Activated T-cell treated with anti-CD3 and anti-CD28 coated beads, Interleukin-2, amount 50 U/mL, for 72 hours (primary cell): ENCODE measurements at regions not wholly inside any gene's neighbourhood (a gene's known extent, or its start where the extent isn't known, plus 50 kb on each side); places are given as distances from the start of the nearest gene placed in this dataset.

ENCODE experiments used
- ATAC-seq, 2 donors: fragments of 150-1000 bp; cut with Tn5 transposase; replicated peaks in 1 of 2; 2 replicates each; pipeline ENCODE4 v1.10.0; 2021; ENCODE audit warnings: moderate library complexity in 2 of 2, mild to moderate bottlenecking in 1 of 2
- DNase-seq, 2 donors: peaks; one replicate each; pipeline ENCODE4 v3.0.0; 2021 to 2022; ENCODE audit warnings: mixed read lengths in 1 of 2
- H3K27ac Mint-ChIP-seq: one replicate; pipeline ENCODE4 v1.8.0; 2022; ENCODE audit warnings: mild to moderate bottlenecking, moderate library complexity, mixed read lengths
- H3K27me3 Mint-ChIP-seq: one replicate; pipeline ENCODE4 v1.8.0; 2022; ENCODE audit warnings: low read depth, mixed read lengths
- H3K36me3 Mint-ChIP-seq, 2 donors: one replicate each; pipeline ENCODE4 v1.8.0; 2022; ENCODE audit warnings: mixed read lengths in 2 of 2, mild to moderate bottlenecking in 1 of 2; ENCODE audit not compliant: insufficient read depth in 2 of 2
- H3K4me1 Mint-ChIP-seq: one replicate; pipeline ENCODE4 v1.8.0; 2022; ENCODE audit warnings: low read depth, mixed read lengths
- H3K4me3 Mint-ChIP-seq, 2 donors: one replicate each; pipeline ENCODE4 v1.8.0; 2022; ENCODE audit warnings: mild to moderate bottlenecking in 2 of 2, mixed read lengths in 2 of 2, moderate library complexity in 2 of 2
- H3K9me3 Mint-ChIP-seq, 2 donors: one replicate each; pipeline ENCODE4 v1.8.0; 2022; ENCODE audit warnings: mixed read lengths in 2 of 2

GRCh38 chr15:62402687-62403086 lies 237.6 kb upstream of the C2CD4B start:
- Mint-ChIP-seq H3K4me3 (no peak overlapping the region), H3K27ac (no peak overlapping the region), H3K9me3 (peaks cover 2 to 9% of the 10 kb centered on the region in 2 donors), H3K27me3 (peaks cover 24% of the 10 kb centered on the region), H3K36me3 (peaks cover 10 to 12% of the 10 kb centered on the region in 2 donors), H3K4me1 (no peaks in the 10 kb centered on the region)
- DNase-seq (no peak), ATAC-seq (no peak)

GRCh38 chr15:62403164-62403809 lies 238.2 kb upstream of the C2CD4B start:
- ATAC-seq (no peak), DNase-seq (no peak)
- peaks cover 24% of the 10 kb centered on the region for H3K27me3 Mint-ChIP-seq
- peaks cover 7 to 10% of the 10 kb centered on the region in 2 donors for H3K36me3 Mint-ChIP-seq
- peaks cover 2 to 5% of the 10 kb centered on the region in 2 donors for H3K9me3 Mint-ChIP-seq
- H3K27ac Mint-ChIP-seq = no peak overlapping the region
- H3K4me1 Mint-ChIP-seq = no peaks in the 10 kb centered on the region
- no peak overlapping the region for H3K4me3 Mint-ChIP-seq

- Mint-ChIP-seq H3K9me3 (peaks cover 2 to 3% of the 10 kb centered on the region in 2 donors), H3K4me1 (no peaks in the 10 kb centered on the region), H3K4me3 (no peak overlapping the region), H3K27me3 (peaks cover 24% of the 10 kb centered on the region), H3K27ac (no peak overlapping the region), H3K36me3 (peaks cover 3 to 7% of the 10 kb centered on the region in 2 donors)
- DNase-seq (no peak), ATAC-seq (no peak)
These were observed 239.3 kb upstream of the C2CD4B start for GRCh38 chr15:62404194-62404985.

- Mint-ChIP-seq H3K27me3 (peaks cover 24% of the 10 kb centered on the region), H3K36me3 (no peaks in the 10 kb centered on the region), H3K9me3 (no peaks in the 10 kb centered on the region), H3K27ac (no peak overlapping the region), H3K4me1 (no peaks in the 10 kb centered on the region), H3K4me3 (no peak overlapping the region)
- DNase-seq = no peak
- ATAC-seq = no peak
These were observed 241.3 kb upstream of the C2CD4B start for GRCh38 chr15:62406305-62406891.

- H3K4me1 Mint-ChIP-seq = no peaks in the 10 kb centered on the region
- no peak overlapping the region for H3K4me3 Mint-ChIP-seq
- no peaks in the 10 kb centered on the region for H3K36me3 Mint-ChIP-seq
- H3K27ac Mint-ChIP-seq = no peak overlapping the region
- no peaks in the 10 kb centered on the region for H3K9me3 Mint-ChIP-seq
- ATAC-seq (no peak), DNase-seq (no peak)
- H3K27me3 Mint-ChIP-seq = peaks cover 24% of the 10 kb centered on the region
These were observed 242.1 kb upstream of the C2CD4B start for GRCh38 chr15:62407216-62407615.

GRCh38 chr15:62407962-62408361 lies 242.9 kb upstream of the C2CD4B start:
- ATAC-seq (no peak), DNase-seq (no peak)
- H3K4me3 Mint-ChIP-seq = no peak overlapping the region
- no peaks in the 10 kb centered on the region for H3K4me1 Mint-ChIP-seq
- H3K27ac Mint-ChIP-seq = no peak overlapping the region
- H3K27me3 Mint-ChIP-seq = peaks cover 24% of the 10 kb centered on the region
- no peaks in the 10 kb centered on the region for H3K9me3 Mint-ChIP-seq
- H3K36me3 Mint-ChIP-seq = no peaks in the 10 kb centered on the region

- DNase-seq = no peak
- no peak for ATAC-seq
- Mint-ChIP-seq H3K9me3 (no peaks in the 10 kb centered on the region), H3K27ac (no peak overlapping the region), H3K27me3 (peaks cover 14% of the 10 kb centered on the region), H3K4me1 (no peaks in the 10 kb centered on the region), H3K36me3 (no peaks in the 10 kb centered on the region), H3K4me3 (no peak overlapping the region)
These were observed 244.4 kb upstream of the C2CD4B start for GRCh38 chr15:62409466-62409865.

- Mint-ChIP-seq H3K36me3 (no peaks in the 10 kb centered on the region), H3K27me3 (peaks cover 10% of the 10 kb centered on the region), H3K27ac (no peak overlapping the region), H3K9me3 (no peaks in the 10 kb centered on the region), H3K4me3 (no peak overlapping the region), H3K4me1 (no peaks in the 10 kb centered on the region)
- ATAC-seq = no peak
- DNase-seq = no peak
These were observed 247.6 kb upstream of the C2CD4B start for GRCh38 chr15:62412686-62413085.

GRCh38 chr15:62413153-62413552 lies 248.1 kb upstream of the C2CD4B start:
- Mint-ChIP-seq H3K36me3 (no peaks in the 10 kb centered on the region), H3K27ac (no peak overlapping the region), H3K27me3 (peaks cover 10% of the 10 kb centered on the region), H3K9me3 (no peaks in the 10 kb centered on the region), H3K4me3 (no peak overlapping the region), H3K4me1 (no peaks in the 10 kb centered on the region)
- DNase-seq (no peak), ATAC-seq (no peak)

- no peak overlapping the region for H3K27ac Mint-ChIP-seq
- H3K27me3 Mint-ChIP-seq = peaks cover 10% of the 10 kb centered on the region
- DNase-seq (no peak), ATAC-seq (no peak)
- H3K4me1 Mint-ChIP-seq = no peaks in the 10 kb centered on the region
- H3K4me3 Mint-ChIP-seq = no peak overlapping the region
- no peaks in the 10 kb centered on the region for H3K9me3 Mint-ChIP-seq
- H3K36me3 Mint-ChIP-seq = no peaks in the 10 kb centered on the region
These were observed 248.7 kb upstream of the C2CD4B start for GRCh38 chr15:62413786-62414185.

- H3K4me1 Mint-ChIP-seq = no peaks in the 10 kb centered on the region
- H3K27ac Mint-ChIP-seq = no peak overlapping the region
- H3K27me3 Mint-ChIP-seq = peaks cover 10% of the 10 kb centered on the region
- ATAC-seq = no peak
- no peaks in the 10 kb centered on the region for H3K36me3 Mint-ChIP-seq
- no peak for DNase-seq
- no peak overlapping the region for H3K4me3 Mint-ChIP-seq
- no peaks in the 10 kb centered on the region for H3K9me3 Mint-ChIP-seq
These were observed 250.4 kb upstream of the C2CD4B start for GRCh38 chr15:62415498-62415897.

- no peak overlapping the region for H3K4me3 Mint-ChIP-seq
- no peaks in the 10 kb centered on the region for H3K36me3 Mint-ChIP-seq
- no peak for DNase-seq
- no peak overlapping the region for H3K27ac Mint-ChIP-seq
- no peak for ATAC-seq
- H3K4me1 Mint-ChIP-seq = no peaks in the 10 kb centered on the region
- H3K27me3 Mint-ChIP-seq = peaks cover 10% of the 10 kb centered on the region
- H3K9me3 Mint-ChIP-seq = no peaks in the 10 kb centered on the region
These were observed 251.4 kb upstream of the C2CD4B start for GRCh38 chr15:62416526-62416925.

- no peaks in the 10 kb centered on the region for H3K36me3 Mint-ChIP-seq
- no peak overlapping the region for H3K27ac Mint-ChIP-seq
- H3K4me1 Mint-ChIP-seq = no peaks in the 10 kb centered on the region
- DNase-seq (no peak), ATAC-seq (no peak)
- H3K9me3 Mint-ChIP-seq = no peaks in the 10 kb centered on the region
- H3K4me3 Mint-ChIP-seq = no peak overlapping the region
- peaks cover 10% of the 10 kb centered on the region for H3K27me3 Mint-ChIP-seq
These were observed 252.4 kb upstream of the C2CD4B start for GRCh38 chr15:62417439-62417838.
